Pulmonary artery endothelial cell (primary cell): ENCODE measurements at regions not wholly inside any gene's neighbourhood (a gene's known extent, or its start where the extent isn't known, plus 50 kb on each side); places are given as distances from the start of the nearest gene placed in this dataset.

Experiments used
- DNase-seq: peaks from one replicate; pipeline ENCODE4 v3.0.0-alpha.2; 2011; ENCODE audit warnings: low read depth, low spot score

- no peak for DNase-seq
These were observed 105.5 kb downstream of the LYPLAL1 start for GRCh38 chr1:219279017-219279770.

GRCh38 chr1:219278288-219278687, 104.6 kb downstream of the LYPLAL1 start:
- DNase-seq = no peak

DNA sequence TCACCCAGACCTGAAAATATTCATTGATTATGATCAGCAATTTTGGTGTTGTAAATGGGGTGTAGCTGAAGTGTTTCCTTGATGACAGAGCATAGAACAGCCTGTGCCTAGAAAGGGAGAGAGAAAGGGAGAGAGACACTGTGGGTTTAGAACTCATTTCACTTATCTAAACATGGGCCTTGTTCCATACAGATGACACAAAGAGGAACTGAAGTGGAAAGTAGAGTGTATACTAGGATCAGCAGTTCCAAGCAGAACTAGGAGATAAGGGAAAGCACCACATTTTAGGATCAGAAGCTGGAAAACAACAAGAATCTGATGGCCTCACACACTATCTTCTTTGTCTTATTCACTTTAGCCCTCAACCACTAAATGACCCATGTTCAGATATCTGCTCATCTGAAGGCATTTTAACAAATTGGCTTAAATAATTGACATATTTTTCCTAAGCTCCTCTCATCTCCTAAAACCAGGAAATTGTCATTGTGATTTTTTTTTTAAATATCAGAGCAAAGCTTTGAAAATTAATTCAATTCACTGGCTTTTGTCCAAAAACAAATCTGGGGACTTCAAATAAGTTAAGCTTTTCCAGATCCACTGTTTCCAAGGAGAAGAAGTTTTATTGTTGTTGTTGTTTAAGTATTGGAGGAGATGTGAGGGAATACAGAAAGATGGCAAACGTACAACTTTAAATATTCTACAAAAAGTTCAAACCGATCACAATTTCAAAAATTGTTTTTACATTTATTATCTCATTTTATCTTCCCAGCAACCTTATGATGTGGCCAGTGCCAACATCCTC, 103.8 kb downstream of the LYPLAL1 start:
- no peak for DNase-seq

DNA sequence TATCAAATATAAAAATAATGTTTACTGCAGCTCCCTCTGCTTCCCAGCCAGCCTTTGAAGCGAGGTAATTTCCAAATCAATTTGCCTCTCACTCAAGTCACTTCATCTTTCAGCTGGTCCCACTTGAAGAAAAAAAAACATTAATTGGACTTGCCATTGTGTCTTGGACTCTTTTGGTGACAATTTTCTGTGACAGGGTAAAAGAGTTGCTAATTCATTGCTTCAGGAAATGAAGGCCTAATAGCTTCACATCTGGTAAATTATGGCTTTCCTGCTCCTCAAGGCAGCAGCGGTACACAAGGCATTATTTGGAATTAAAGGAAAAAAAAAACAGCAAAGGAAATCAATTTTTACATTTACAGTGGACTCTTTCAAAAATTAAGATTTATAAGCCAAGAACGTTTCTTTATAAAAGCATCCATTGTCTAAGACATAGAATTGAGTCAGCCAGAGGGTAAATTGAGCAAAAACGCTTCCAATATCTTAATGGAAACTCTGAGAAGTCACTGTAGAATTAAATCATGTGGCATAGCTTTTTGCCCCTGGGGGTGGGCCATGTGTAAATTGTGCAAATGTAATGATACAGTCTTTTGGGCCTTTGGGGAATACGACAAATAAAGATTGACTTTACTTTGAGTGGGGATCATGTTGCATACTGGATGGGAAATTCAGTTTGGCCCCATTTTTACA, 102.5 kb downstream of the LYPLAL1 start:
- DNase-seq = no peak

- no peak for DNase-seq
These were observed 99.5 kb downstream of the LYPLAL1 start for GRCh38 chr1:219273088-219273686.

GRCh38 chr1:219271818-219272535, 98.3 kb downstream of the LYPLAL1 start:
- DNase-seq = no peak

DNA sequence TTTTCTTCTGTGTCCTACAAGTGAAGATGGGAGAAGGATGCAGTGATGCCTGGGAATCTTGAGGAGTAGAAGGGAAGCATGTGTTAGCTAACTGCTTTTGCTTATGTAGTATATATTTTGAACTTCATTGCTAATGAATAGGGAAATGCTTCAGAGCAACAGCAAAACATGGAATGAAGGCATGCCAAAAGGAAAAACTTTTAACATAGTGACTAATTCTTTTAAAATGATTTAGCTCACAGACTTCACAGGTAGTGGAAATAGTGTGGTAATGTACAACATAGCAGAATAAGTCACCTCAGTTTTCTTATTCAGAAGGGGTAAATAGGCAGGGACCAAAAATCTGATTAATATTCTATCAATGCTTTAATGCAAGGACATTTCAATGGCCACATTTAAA, 95.5 kb downstream of the LYPLAL1 start:
- no peak for DNase-seq

DNA sequence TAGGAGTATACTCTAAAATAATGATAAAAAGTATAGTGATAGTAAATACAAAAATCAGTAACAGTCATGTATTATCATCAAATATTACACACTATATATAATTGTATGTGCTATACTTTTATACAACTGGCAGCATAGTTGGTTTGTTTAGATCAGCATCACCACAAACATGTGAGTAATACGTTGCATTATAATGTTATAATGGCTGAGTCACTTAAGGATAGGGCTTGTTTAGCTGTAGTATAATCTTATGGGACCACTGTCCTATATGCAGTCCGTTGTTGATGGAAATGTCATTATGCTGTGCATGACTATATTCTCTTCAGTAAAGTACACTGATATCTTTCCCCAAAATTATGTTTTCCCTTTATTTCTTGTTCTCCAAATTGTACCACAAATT, 92.8 kb downstream of the LYPLAL1 start:
- no peak for DNase-seq

- no peak for DNase-seq
These were observed 91.4 kb downstream of the LYPLAL1 start for GRCh38 chr1:219265026-219265515.

- DNase-seq = no peak
These were observed 90.9 kb downstream of the LYPLAL1 start for GRCh38 chr1:219264561-219264960.
